Large intestine (tissue), 3 donors: ENCODE measurements at regions not wholly inside any gene's neighbourhood (a gene's known extent, or its start where the extent isn't known, plus 50 kb on each side); places are given as distances from the start of the nearest gene placed in this dataset.

Source experiments
- DNase-seq, 2 donors: peaks; one replicate each; pipeline versions ENCODE4 v3.0.0 to v3.0.0-alpha.2; 2013
- H3K27ac ChIP-seq: one replicate; pipeline ENCODE4 v1.5.1; 2013; ENCODE audit warnings: low read length
- H3K27me3 ChIP-seq: 2 replicates; pipeline ENCODE4 v1.6.1; 2013; ENCODE audit warnings: low read length; ENCODE audit not compliant: control insufficient read depth, insufficient read depth
- H3K36me3 ChIP-seq: 2 replicates; pipeline ENCODE4 v1.6.1; 2013; ENCODE audit warnings: low read length; ENCODE audit not compliant: control insufficient read depth, insufficient read depth
- H3K4me1 ChIP-seq: one replicate; pipeline ENCODE4 v1.6.1; 2013; ENCODE audit warnings: low read length; ENCODE audit not compliant: control insufficient read depth, insufficient read depth
- H3K4me3 ChIP-seq: one replicate; pipeline ENCODE4 v1.5.1; 2013; ENCODE audit warnings: low read length
- H3K9me3 ChIP-seq: one replicate; pipeline ENCODE4 v1.6.1; 2013; ENCODE audit warnings: mild to moderate bottlenecking, low read depth, low read length, moderate library complexity; ENCODE audit not compliant: control insufficient read depth
- WGBS: methylation state at CpG from one replicate; pipeline ENCODE4 v1.1.5; 2013; ENCODE audit warnings: low lambda C conversion rate; ENCODE audit not compliant: insufficient coverage; 5-methylcytosine and 5-hydroxymethylcytosine counted together

DNA sequence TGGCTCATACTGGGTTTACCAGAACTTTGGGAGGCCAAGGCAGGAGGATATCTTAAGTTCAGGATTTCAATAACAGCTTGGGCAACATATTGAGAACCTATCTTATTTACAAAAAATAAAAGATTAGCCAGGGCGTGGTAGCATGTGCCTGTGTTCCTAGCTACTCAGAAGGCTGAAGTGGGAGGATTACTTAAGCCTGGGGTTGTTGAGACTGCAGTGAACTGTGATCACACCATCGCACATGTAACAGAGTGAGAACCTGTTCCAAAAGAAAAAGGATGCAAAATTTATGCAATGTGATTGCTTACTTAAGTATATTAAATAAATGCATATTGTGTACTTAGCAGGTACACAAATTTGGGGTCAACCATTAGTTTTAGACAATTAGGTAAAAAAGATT, 768.9 kb upstream of the CDH7 start:
- no peaks in the 10 kb centered on the region for H3K36me3 ChIP-seq
- H3K27ac ChIP-seq: no peak overlapping the region
- WGBS: no CpG with 5 or more reads among the region's 2 CpGs
- peaks cover 6% of the 10 kb centered on the region for H3K9me3 ChIP-seq
- no peaks in the 10 kb centered on the region for H3K27me3 ChIP-seq
- H3K4me1 ChIP-seq: no peaks in the 10 kb centered on the region
- DNase-seq: no peak
- no peak overlapping the region for H3K4me3 ChIP-seq

DNA sequence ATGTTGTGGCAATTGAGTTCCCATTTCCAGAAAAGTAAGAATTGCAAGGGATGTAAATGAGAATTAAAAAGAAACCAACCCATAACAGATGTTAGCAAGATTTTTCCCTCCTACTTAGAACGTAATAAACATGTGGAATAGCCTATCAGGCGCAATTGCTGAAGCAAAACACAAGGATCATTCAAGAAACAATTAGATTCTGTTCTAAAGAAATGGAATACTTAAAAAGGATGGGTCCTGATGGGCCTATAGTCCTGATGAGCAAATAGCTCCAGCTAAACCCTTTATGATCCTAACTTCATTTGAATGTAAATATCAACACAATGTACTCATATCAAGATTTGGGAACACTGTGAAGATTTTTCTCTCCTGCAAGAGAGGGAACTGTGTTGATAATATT, 771.0 kb upstream of the CDH7 start:
- H3K4me1 ChIP-seq: no peaks in the 10 kb centered on the region
- no peak for DNase-seq
- H3K36me3 ChIP-seq: no peaks in the 10 kb centered on the region
- no CpG with 5 or more reads among the region's 2 CpGs for WGBS
- H3K4me3 ChIP-seq: no peak overlapping the region
- no peaks in the 10 kb centered on the region for H3K27me3 ChIP-seq
- H3K27ac ChIP-seq: no peak overlapping the region
- H3K9me3 ChIP-seq: peaks cover 6% of the 10 kb centered on the region

DNA sequence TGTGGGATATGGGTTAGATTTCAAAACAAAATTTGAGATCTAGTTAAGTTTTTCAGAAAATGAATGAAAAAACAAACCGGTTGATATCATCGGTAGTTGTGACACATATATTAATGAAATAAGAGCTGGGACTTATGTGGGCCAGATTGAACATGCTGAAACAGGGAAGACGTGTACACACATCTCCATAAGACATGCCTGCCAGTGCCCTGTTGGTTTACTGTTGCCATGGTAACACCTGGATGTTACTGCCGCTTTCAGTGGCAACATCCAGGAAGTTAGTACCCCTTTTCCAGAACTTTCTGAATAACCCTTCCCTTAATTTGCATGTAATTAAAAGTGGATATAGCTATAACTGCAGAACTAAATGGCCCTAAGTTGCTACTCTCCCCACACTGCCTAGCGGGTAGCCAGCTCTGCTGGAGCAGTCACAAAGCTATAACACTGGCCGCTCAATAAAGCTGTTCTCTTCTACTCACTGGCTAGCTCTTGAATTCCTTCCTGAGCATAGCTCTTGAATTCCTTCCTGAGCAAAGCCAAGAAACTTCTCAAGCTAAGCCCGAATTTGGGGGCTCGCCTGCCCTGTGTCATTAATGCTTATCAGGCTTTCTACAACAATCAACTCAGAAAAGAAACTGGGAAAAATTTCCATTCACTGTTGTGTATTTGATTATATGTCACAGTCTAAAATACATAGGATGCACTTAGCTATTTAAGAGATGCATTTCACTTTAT, 776.3 kb upstream of the CDH7 start:
- no peaks in the 10 kb centered on the region for H3K36me3 ChIP-seq
- 100% methylated on average over 2 of the region's 8 CpGs for WGBS
- no peak overlapping the region for H3K4me3 ChIP-seq
- no peaks in the 10 kb centered on the region for H3K27me3 ChIP-seq
- DNase-seq: no peak
- no peaks in the 10 kb centered on the region for H3K4me1 ChIP-seq
- no peaks in the 10 kb centered on the region for H3K9me3 ChIP-seq
- no peak overlapping the region for H3K27ac ChIP-seq

- no CpG with 5 or more reads among the region's 2 CpGs for WGBS
- no peak for DNase-seq
Observed at GRCh38 chr18:64972545-64972944, 778.3 kb upstream of the CDH7 start.

GRCh38 chr18:64966667-64967066, 784.1 kb upstream of the CDH7 start:
- DNase-seq: peak in 1 of 2 donors; percentile 7
- no peaks in the 10 kb centered on the region for H3K4me1 ChIP-seq
- no peaks in the 10 kb centered on the region for H3K36me3 ChIP-seq
- H3K9me3 ChIP-seq: no peaks in the 10 kb centered on the region
- no peaks in the 10 kb centered on the region for H3K27me3 ChIP-seq
- H3K4me3 ChIP-seq: no peak overlapping the region
- H3K27ac ChIP-seq: no peak overlapping the region

More at GRCh38 chr18:64972545-64972944, 778.3 kb upstream of the CDH7 start:
- Histone ChIP-seq H3K27ac (no peak overlapping the region), H3K4me3 (no peak overlapping the region), H3K36me3 (no peaks in the 10 kb centered on the region), H3K4me1 (no peaks in the 10 kb centered on the region), H3K27me3 (no peaks in the 10 kb centered on the region), H3K9me3 (no peaks in the 10 kb centered on the region)

- Histone ChIP-seq H3K4me1 (no peaks in the 10 kb centered on the region), H3K36me3 (no peaks in the 10 kb centered on the region), H3K27me3 (no peaks in the 10 kb centered on the region), H3K9me3 (no peaks in the 10 kb centered on the region), H3K27ac (no peak overlapping the region), H3K4me3 (no peak overlapping the region)
- no CpG with 5 or more reads among the region's 3 CpGs for WGBS
- no peak for DNase-seq
Observed at GRCh38 chr18:64956465-64956864, 794.3 kb upstream of the CDH7 start.

DNA sequence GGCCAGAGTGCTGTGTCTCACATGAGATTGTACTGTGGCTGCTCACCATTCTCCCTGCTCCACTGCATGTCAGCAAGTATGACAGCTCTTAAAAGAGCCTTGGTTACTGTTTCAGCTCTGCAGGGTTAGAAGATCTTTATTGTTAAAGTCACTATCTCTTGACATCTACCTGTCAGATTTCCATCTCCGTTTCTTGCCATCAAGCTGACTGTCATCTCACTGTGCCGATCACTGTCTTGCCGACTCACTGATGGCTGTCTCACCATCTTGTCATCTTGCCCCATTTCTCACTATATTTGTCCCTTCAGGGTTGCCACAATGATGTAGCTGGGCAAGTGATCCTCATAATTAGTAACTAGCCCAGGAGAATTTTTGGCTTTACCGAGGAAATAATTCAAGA, 800.9 kb upstream of the CDH7 start:
- no peaks in the 10 kb centered on the region for H3K9me3 ChIP-seq
- H3K36me3 ChIP-seq: no peaks in the 10 kb centered on the region
- H3K27ac ChIP-seq: no peak overlapping the region
- DNase-seq: no peak
- H3K27me3 ChIP-seq: no peaks in the 10 kb centered on the region
- no peak overlapping the region for H3K4me3 ChIP-seq
- no CpG with 5 or more reads among the region's 4 CpGs for WGBS
- no peaks in the 10 kb centered on the region for H3K4me1 ChIP-seq

DNA sequence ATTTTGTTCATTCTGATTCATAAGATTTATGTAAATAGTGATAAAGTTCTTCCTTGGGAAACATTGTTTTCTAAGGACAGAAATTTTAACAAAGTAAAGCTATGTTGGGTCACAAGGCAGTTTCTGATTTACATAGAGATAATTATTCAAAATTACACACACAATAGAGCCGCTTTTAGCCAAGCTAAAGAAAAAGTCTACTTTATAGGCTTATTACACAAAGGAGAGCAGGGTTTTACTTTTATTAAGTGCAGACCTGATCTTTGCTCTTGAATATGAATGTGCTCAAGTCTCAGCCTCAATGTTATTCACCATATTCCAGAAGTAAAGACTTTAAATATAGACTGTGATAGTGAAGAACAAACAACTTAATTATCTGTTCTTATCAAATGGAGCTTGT, 787.8 kb upstream of the LINC00305 start:
- H3K4me3 ChIP-seq: no peak overlapping the region
- H3K9me3 ChIP-seq: no peaks in the 10 kb centered on the region
- no peak overlapping the region for H3K27ac ChIP-seq
- 83% methylated on average over 1 of the region's 1 CpG for WGBS
- H3K4me1 ChIP-seq: no peaks in the 10 kb centered on the region
- DNase-seq: no peak
- no peaks in the 10 kb centered on the region for H3K36me3 ChIP-seq
- no peaks in the 10 kb centered on the region for H3K27me3 ChIP-seq

DNA sequence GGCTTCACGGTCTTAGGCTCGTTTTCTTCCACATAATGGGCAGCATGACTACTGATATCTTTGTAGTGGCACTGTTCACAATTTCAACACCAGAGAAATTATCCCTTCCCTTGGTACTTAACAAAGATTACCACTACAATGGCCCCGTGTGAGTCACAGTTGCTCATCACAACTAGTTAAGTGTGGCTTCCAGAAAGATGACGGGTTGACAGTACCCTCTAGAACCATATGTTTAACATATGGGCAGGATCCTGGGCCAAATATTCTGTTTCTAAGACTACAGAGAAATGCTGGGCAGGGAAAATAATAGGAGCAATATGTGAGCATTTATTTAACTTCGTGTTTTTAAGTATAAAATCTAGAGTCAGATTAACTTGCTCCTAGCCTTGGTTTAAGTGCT, 780.1 kb upstream of the LINC00305 start:
- WGBS: 67% methylated on average over 1 of the region's 5 CpGs
- Histone ChIP-seq H3K27ac (no peak overlapping the region), H3K9me3 (no peaks in the 10 kb centered on the region), H3K4me1 (no peaks in the 10 kb centered on the region), H3K27me3 (no peaks in the 10 kb centered on the region), H3K4me3 (no peak overlapping the region), H3K36me3 (no peaks in the 10 kb centered on the region)
- no peak for DNase-seq

- Histone ChIP-seq H3K27me3 (no peaks in the 10 kb centered on the region), H3K4me3 (no peak overlapping the region), H3K9me3 (no peaks in the 10 kb centered on the region), H3K4me1 (no peaks in the 10 kb centered on the region), H3K36me3 (no peaks in the 10 kb centered on the region), H3K27ac (no peak overlapping the region)
- peak in 1 of 2 donors; percentile 3 for DNase-seq
- WGBS: no CpG with 5 or more reads among the region's 1 CpG
Observed at GRCh38 chr18:64919971-64920570, 771.2 kb upstream of the LINC00305 start.

- no peaks in the 10 kb centered on the region for H3K27me3 ChIP-seq
- no peaks in the 10 kb centered on the region for H3K36me3 ChIP-seq
- H3K27ac ChIP-seq: no peak overlapping the region
- no peaks in the 10 kb centered on the region for H3K9me3 ChIP-seq
- no peak overlapping the region for H3K4me3 ChIP-seq
- WGBS: 93% methylated on average over 2 of the region's 3 CpGs
- H3K4me1 ChIP-seq: no peaks in the 10 kb centered on the region
- DNase-seq: no peak
Observed at GRCh38 chr18:64918851-64919250, 770.0 kb upstream of the LINC00305 start.
